PC-9 (cell line): ENCODE measurements at regions not wholly inside any gene's neighbourhood (a gene's known extent, or its start where the extent isn't known, plus 50 kb on each side); places are given as distances from the start of the nearest gene placed in this dataset.

Experiments
- EZH2 ChIP-seq: fragments of 200-600 bp; sonication (generic); IDR thresholded peaks from 2 replicates; pipeline ENCODE4 v1.8.0; 2017; ENCODE audit warnings: antibody characterized with exemption, low read depth
- TF ChIP-seq, protein P1 (sequence below): fragments of 200-600 bp; sonication (generic); conservative IDR thresholded peaks from 2 replicates; pipeline ENCODE4 v1.6.1; 2017; ENCODE audit warnings: mixed run types, antibody characterized with exemption, mild to moderate bottlenecking, moderate library complexity

DNA sequence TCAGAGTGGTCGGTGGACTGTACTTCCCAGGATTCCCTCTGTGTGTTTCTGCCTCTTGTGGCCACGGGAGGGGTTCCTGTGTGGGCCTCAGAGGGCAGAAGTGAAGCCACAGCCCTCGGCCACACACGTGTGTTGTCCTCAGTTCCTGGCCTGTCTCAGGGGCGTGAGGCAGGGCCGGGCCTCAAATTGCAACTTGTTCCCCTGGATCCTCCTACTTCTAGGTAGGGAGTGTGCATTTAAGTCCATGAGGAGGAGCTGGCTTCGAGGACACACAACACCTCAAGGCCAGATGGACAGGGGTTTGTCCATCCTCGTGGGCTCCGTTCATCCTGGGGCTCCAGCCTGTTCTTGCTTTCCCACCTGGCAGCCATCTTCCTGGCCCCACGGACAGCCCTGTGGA lies 573.0 kb downstream of the TBC1D22A start:
- TF ChIP-seq, protein P1, sequence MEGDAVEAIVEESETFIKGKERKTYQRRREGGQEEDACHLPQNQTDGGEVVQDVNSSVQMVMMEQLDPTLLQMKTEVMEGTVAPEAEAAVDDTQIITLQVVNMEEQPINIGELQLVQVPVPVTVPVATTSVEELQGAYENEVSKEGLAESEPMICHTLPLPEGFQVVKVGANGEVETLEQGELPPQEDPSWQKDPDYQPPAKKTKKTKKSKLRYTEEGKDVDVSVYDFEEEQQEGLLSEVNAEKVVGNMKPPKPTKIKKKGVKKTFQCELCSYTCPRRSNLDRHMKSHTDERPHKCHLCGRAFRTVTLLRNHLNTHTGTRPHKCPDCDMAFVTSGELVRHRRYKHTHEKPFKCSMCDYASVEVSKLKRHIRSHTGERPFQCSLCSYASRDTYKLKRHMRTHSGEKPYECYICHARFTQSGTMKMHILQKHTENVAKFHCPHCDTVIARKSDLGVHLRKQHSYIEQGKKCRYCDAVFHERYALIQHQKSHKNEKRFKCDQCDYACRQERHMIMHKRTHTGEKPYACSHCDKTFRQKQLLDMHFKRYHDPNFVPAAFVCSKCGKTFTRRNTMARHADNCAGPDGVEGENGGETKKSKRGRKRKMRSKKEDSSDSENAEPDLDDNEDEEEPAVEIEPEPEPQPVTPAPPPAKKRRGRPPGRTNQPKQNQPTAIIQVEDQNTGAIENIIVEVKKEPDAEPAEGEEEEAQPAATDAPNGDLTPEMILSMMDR, result no peak
- TF ChIP-seq EZH2, result no peak
